SK-N-SH (cell line): ENCODE measurements at regions not wholly inside any gene's neighbourhood (a gene's known extent, or its start where the extent isn't known, plus 50 kb on each side); places are given as distances from the start of the nearest gene placed in this dataset.

Experiments
- CTCF ChIA-PET: fragments of 300-600, 350-600 bp; formaldehyde crosslinking; extraction: SDS; loops from one replicate; lab custom pipeline; 2021; lab: Yijun Ruan, JAX
- POLR2A ChIA-PET: fragments of 350-600 bp; sonication (Branson Sonifier 250); formaldehyde crosslinking; extraction: SDS; loops from one replicate; lab custom pipeline; 2020; ENCODE audit warnings: antibody characterized with exemption, inconsistent platforms; lab: Yijun Ruan, JAX
- DNase-seq: peaks from one replicate; pipeline ENCODE4 v3.0.0; 2012
- H2AFZ ChIP-seq: fragments of 200-600 bp; sonication (generic); 2 replicates; pipeline ENCODE4 v1.8.1; 2016; ENCODE audit warnings: antibody characterized with exemption, mild to moderate bottlenecking, low read depth
- H3F3A ChIP-seq: fragments of 200-600 bp; sonication (generic); replicated peaks from 2 replicates; pipeline ENCODE3; 2016; ENCODE audit warnings: antibody characterized with exemption, mild to moderate bottlenecking; ENCODE audit not compliant: insufficient read depth
- H3K27ac ChIP-seq, 2 experiments: fragments of 200-500 bp in 1 of 2; fragments of 200-600 bp in 1 of 2; sonication (Bioruptor generic) in 1 of 2; sonication (generic), shearing (Covaris generic) in 1 of 2; 2 replicates each; pipeline versions ENCODE4 v1.5.1 to v1.6.1; 2014 to 2016; ENCODE audit warnings: low read depth in 2 of 2, inconsistent platforms in 1 of 2, low read length in 1 of 2, mild to moderate bottlenecking in 1 of 2, mixed read lengths in 1 of 2
- H3K27me3 ChIP-seq: fragments of 200-600 bp; sonication (generic), shearing (Covaris generic); 2 replicates; pipeline ENCODE4 v1.6.1; 2016; ENCODE audit warnings: mixed run types; ENCODE audit not compliant: insufficient read depth
- H3K36me3 ChIP-seq, 2 experiments: fragments of 200-500 bp in 1 of 2; fragments of 200-600 bp in 1 of 2; sonication (Bioruptor generic) in 1 of 2; sonication (generic) in 1 of 2; replicated peaks in 1 of 2; 2 replicates each; pipeline versions ENCODE3 to v1.5.1; 2014 to 2016; ENCODE audit warnings: low read length in 1 of 2, mild to moderate bottlenecking in 1 of 2; ENCODE audit not compliant: insufficient read depth in 2 of 2, control insufficient read depth in 1 of 2
- H3K4me1 ChIP-seq, 2 experiments: fragments of 200-500 bp in 1 of 2; fragments of 200-600 bp in 1 of 2; sonication (Bioruptor generic) in 1 of 2; sonication (generic), shearing (Covaris generic) in 1 of 2; 2 replicates each; pipeline versions ENCODE4 v1.5.1 to v1.6.1; 2014 to 2016; ENCODE audit warnings: low read depth in 1 of 2, low read length in 1 of 2, mixed run types in 1 of 2; ENCODE audit not compliant: insufficient read depth in 2 of 2, control insufficient read depth in 1 of 2
- H3K4me2 ChIP-seq: fragments of 200-600 bp; sonication (generic), shearing (Covaris generic); 2 replicates; pipeline ENCODE4 v1.6.1; 2017; ENCODE audit warnings: mixed run types
- H3K4me3 ChIP-seq, 2 experiments: fragments of 200-500 bp in 1 of 2; fragments of 200-600 bp in 1 of 2; sonication (Bioruptor generic) in 1 of 2; sonication (generic), shearing (Covaris generic) in 1 of 2; 2 replicates each; pipeline versions ENCODE4 v1.5.1 to v1.8.1; 2014 to 2016; ENCODE audit warnings: low read depth in 2 of 2, inconsistent platforms in 1 of 2, low read length in 1 of 2, mild to moderate bottlenecking in 1 of 2, mixed read lengths in 1 of 2, moderate library complexity in 1 of 2
- H3K79me2 ChIP-seq: fragments of 200-600 bp; sonication (generic); 2 replicates; pipeline ENCODE4 v1.8.1; 2017; ENCODE audit warnings: mild to moderate bottlenecking; ENCODE audit not compliant: insufficient read depth
- H3K9ac ChIP-seq: fragments of 200-600 bp; sonication (generic); 2 replicates; pipeline ENCODE4 v1.6.1; 2017; ENCODE audit warnings: mixed run types
- H3K9me2 ChIP-seq: fragments of 200-600 bp; sonication (generic); 2 replicates; pipeline ENCODE4 v1.6.1; 2017; ENCODE audit warnings: mixed run types
- H3K9me3 ChIP-seq: fragments of 200-600 bp; sonication (generic); 2 replicates; pipeline ENCODE4 v1.6.1; 2017; ENCODE audit warnings: mixed run types, mild to moderate bottlenecking, moderate library complexity
- H4K20me1 ChIP-seq: fragments of 200-600 bp; sonication (generic); 2 replicates; pipeline ENCODE4 v1.6.1; 2017; ENCODE audit warnings: mild to moderate bottlenecking, mixed run types; ENCODE audit not compliant: insufficient read depth
- EP300 ChIP-seq, 2 experiments: IDR thresholded peaks; 2 replicates each; pipeline versions ENCODE4 v1.4.0 to v1.6.1; 2012; ENCODE audit warnings: borderline replicate concordance in 1 of 2, low read depth in 1 of 2, low read length in 1 of 2
- FOXJ3 ChIP-seq: sonication (generic); formaldehyde crosslinking; IDR thresholded peaks from 2 replicates; pipeline ENCODE4 v1.5.1; 2020; ENCODE audit warnings: mild to moderate bottlenecking, missing genetic modification reagents
- FOXM1 ChIP-seq: IDR thresholded peaks from 2 replicates; pipeline ENCODE4 v1.4.0; 2012; ENCODE audit warnings: low read depth, mild to moderate bottlenecking
- GABPA ChIP-seq: IDR thresholded peaks from 2 replicates; pipeline ENCODE4 v1.4.0; 2012; ENCODE audit warnings: low read depth, mild to moderate bottlenecking
- MEF2A ChIP-seq: IDR thresholded peaks from 2 replicates; pipeline ENCODE4 v1.4.0; 2012; ENCODE audit warnings: low read depth, borderline replicate concordance
- NFIC ChIP-seq: IDR thresholded peaks from 2 replicates; pipeline ENCODE4 v1.4.0; 2012; ENCODE audit warnings: borderline replicate concordance
- POLR2AphosphoS5 ChIP-seq: IDR thresholded peaks from 2 replicates; pipeline ENCODE4 v1.6.1; 2012; ENCODE audit warnings: low read depth, low read length
- RAD21 ChIP-seq: IDR thresholded peaks from 2 replicates; pipeline ENCODE4 v1.6.1; 2012; ENCODE audit warnings: mild to moderate bottlenecking, low read length
- RCOR1 ChIP-seq: fragments of 150-350 bp; IDR thresholded peaks from 2 replicates; pipeline ENCODE4 v1.6.1; 2017; ENCODE audit warnings: antibody characterized with exemption, low read length
- RFX5 ChIP-seq: IDR thresholded peaks from 2 replicates; pipeline ENCODE4 v1.6.1; 2012; ENCODE audit warnings: mild to moderate bottlenecking, improper control_type of control experiment, low read length
- RXRA ChIP-seq: IDR thresholded peaks from 2 replicates; pipeline ENCODE4 v1.4.0; 2012; ENCODE audit warnings: low read depth, mild to moderate bottlenecking, borderline replicate concordance
- SIN3A ChIP-seq: IDR thresholded peaks from 2 replicates; pipeline ENCODE4 v1.6.1; 2012; ENCODE audit warnings: low read depth, mild to moderate bottlenecking, low read length, moderate library complexity, borderline replicate concordance
- SMC3 ChIP-seq: IDR thresholded peaks from 2 replicates; pipeline ENCODE4 v1.6.1; 2012; ENCODE audit warnings: low read depth, low read length, improper control_type of control experiment
- TCF12 ChIP-seq: IDR thresholded peaks from 2 replicates; pipeline ENCODE4 v1.4.0; 2012
- USF2 ChIP-seq: fragments of 150-350 bp; IDR thresholded peaks from 2 replicates; pipeline ENCODE4 v1.6.1; 2017; ENCODE audit warnings: antibody characterized with exemption, low read length, low read depth, borderline replicate concordance
- WGBS: methylation state at CpG from one replicate; pipeline ENCODE4 v1.1.6; 2017; ENCODE audit warnings: low lambda C conversion rate; 5-methylcytosine and 5-hydroxymethylcytosine counted together
- TF ChIP-seq, protein P1 (sequence below): IDR thresholded peaks from 2 replicates; pipeline ENCODE4 v1.6.1; 2012; ENCODE audit warnings: mild to moderate bottlenecking, low read depth, low read length, moderate library complexity
- TF ChIP-seq, protein P2 (sequence below): IDR thresholded peaks from 2 replicates; pipeline ENCODE4 v1.4.0; 2012; ENCODE audit warnings: low read depth, borderline replicate concordance
- TF ChIP-seq, protein P3 (sequence below): IDR thresholded peaks from 2 replicates; pipeline ENCODE4 v1.4.0; 2012; ENCODE audit warnings: low read depth
- TF ChIP-seq, protein P4 (sequence below): IDR thresholded peaks from 2 replicates; pipeline ENCODE4 v1.4.0; 2012; ENCODE audit warnings: low read depth, borderline replicate concordance

- no peaks in the 10 kb centered on the region for H3K27me3 ChIP-seq
- no peak overlapping the region for H3K4me2 ChIP-seq
- no peaks in the 10 kb centered on the region for H3K9me3 ChIP-seq
- H3K4me1 ChIP-seq: no peaks in the 10 kb centered on the region
- WGBS: 73% methylated on average over 3 of the region's 3 CpGs
- ChIA-PET CTCF (no interaction called here), POLR2A (no interaction called here)
- no peaks in the 10 kb centered on the region for H4K20me1 ChIP-seq
- no peak overlapping the region for H3K27ac ChIP-seq
- no peak for TF ChIP-seq RCOR1
- TF ChIP-seq, protein P1, sequence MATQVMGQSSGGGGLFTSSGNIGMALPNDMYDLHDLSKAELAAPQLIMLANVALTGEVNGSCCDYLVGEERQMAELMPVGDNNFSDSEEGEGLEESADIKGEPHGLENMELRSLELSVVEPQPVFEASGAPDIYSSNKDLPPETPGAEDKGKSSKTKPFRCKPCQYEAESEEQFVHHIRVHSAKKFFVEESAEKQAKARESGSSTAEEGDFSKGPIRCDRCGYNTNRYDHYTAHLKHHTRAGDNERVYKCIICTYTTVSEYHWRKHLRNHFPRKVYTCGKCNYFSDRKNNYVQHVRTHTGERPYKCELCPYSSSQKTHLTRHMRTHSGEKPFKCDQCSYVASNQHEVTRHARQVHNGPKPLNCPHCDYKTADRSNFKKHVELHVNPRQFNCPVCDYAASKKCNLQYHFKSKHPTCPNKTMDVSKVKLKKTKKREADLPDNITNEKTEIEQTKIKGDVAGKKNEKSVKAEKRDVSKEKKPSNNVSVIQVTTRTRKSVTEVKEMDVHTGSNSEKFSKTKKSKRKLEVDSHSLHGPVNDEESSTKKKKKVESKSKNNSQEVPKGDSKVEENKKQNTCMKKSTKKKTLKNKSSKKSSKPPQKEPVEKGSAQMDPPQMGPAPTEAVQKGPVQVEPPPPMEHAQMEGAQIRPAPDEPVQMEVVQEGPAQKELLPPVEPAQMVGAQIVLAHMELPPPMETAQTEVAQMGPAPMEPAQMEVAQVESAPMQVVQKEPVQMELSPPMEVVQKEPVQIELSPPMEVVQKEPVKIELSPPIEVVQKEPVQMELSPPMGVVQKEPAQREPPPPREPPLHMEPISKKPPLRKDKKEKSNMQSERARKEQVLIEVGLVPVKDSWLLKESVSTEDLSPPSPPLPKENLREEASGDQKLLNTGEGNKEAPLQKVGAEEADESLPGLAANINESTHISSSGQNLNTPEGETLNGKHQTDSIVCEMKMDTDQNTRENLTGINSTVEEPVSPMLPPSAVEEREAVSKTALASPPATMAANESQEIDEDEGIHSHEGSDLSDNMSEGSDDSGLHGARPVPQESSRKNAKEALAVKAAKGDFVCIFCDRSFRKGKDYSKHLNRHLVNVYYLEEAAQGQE: no peak
- TF ChIP-seq FOXM1: no peak
- no peak for TF ChIP-seq RXRA
- no peak for TF ChIP-seq POLR2AphosphoS5
- TF ChIP-seq NFIC: no peak
- TF ChIP-seq, protein P2, sequence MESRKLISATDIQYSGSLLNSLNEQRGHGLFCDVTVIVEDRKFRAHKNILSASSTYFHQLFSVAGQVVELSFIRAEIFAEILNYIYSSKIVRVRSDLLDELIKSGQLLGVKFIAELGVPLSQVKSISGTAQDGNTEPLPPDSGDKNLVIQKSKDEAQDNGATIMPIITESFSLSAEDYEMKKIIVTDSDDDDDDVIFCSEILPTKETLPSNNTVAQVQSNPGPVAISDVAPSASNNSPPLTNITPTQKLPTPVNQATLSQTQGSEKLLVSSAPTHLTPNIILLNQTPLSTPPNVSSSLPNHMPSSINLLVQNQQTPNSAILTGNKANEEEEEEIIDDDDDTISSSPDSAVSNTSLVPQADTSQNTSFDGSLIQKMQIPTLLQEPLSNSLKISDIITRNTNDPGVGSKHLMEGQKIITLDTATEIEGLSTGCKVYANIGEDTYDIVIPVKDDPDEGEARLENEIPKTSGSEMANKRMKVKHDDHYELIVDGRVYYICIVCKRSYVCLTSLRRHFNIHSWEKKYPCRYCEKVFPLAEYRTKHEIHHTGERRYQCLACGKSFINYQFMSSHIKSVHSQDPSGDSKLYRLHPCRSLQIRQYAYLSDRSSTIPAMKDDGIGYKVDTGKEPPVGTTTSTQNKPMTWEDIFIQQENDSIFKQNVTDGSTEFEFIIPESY: no peak
- no peak for TF ChIP-seq SMC3
- TF ChIP-seq, protein P3, sequence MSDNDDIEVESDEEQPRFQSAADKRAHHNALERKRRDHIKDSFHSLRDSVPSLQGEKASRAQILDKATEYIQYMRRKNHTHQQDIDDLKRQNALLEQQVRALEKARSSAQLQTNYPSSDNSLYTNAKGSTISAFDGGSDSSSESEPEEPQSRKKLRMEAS: no peak
- no peak for TF ChIP-seq MEF2A
- TF ChIP-seq RAD21: no peak
- TF ChIP-seq GABPA: no peak
- TF ChIP-seq FOXJ3 (CRISPR knock-in tag): no peak
- TF ChIP-seq, protein P4, sequence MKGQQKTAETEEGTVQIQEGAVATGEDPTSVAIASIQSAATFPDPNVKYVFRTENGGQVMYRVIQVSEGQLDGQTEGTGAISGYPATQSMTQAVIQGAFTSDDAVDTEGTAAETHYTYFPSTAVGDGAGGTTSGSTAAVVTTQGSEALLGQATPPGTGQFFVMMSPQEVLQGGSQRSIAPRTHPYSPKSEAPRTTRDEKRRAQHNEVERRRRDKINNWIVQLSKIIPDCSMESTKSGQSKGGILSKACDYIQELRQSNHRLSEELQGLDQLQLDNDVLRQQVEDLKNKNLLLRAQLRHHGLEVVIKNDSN: no peak
- TF ChIP-seq USF2: no peak
- TF ChIP-seq RFX5: no peak
- TF ChIP-seq TCF12: no peak
- no peak for TF ChIP-seq EP300 (IDR thresholded peaks at IDR 0.05; ENCODE audit: borderline replicate concordance in 1 of 2, low read depth in 1 of 2, low read length in 1 of 2)
- TF ChIP-seq SIN3A: no peak
- H3K4me3 ChIP-seq: no peak overlapping the region
- no peaks in the 10 kb centered on the region for H3F3A ChIP-seq
- no peaks in the 10 kb centered on the region for H3K79me2 ChIP-seq
- no peaks in the 10 kb centered on the region for H3K9me2 ChIP-seq
- no peaks in the 10 kb centered on the region for H3K36me3 ChIP-seq
- no peak overlapping the region for H3K9ac ChIP-seq
- peak overlapping the region; percentile 73 for H2AFZ ChIP-seq
- no peak for DNase-seq
Measured at GRCh38 chr4:125985856-125986255, 671.1 kb downstream of the FAT4 start.
